GM15510 (cell line): ENCODE measurements at regions not wholly inside any gene's neighbourhood (a gene's known extent, or its start where the extent isn't known, plus 50 kb on each side); places are given as distances from the start of the nearest gene placed in this dataset.

Experiments
- POLR2A ChIP-seq: IDR thresholded peaks from 3 replicates; pipeline ENCODE4 v1.6.1; 2011; ENCODE audit warnings: borderline replicate concordance; ENCODE audit not compliant: insufficient read length; ENCODE audit errors: extremely low read depth

GRCh38 chr2:2664989-2665833 lies 334.1 kb upstream of the MYT1L start:
- TF ChIP-seq POLR2A = no peak

GRCh38 chr2:2663401-2664036 lies 332.4 kb upstream of the MYT1L start:
- TF ChIP-seq POLR2A = no peak

DNA sequence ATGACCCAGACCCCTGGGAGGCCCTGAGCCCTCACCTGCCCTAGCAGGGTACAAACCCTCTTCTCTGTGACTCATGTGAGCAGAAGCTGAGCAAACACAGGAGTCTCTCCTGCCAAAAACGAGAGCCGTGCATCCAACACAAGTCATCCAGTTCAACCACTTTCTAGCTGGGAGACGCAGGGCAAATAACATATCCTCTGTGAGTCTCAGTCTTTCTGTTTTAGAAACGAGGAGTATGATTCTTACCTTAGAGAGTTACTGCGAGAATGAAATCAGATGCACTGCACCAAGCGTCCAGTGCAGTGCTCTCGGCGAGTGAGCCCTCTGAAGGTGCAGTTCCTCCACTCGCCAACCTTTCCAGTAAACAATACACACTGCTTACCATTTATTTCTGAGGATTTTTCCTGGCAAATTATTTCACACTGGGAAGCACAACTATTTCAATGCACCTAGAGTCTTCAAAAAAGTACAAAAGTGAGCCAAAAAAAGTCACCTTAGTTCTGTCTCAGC lies 331.8 kb upstream of the MYT1L start:
- TF ChIP-seq POLR2A = no peak

GRCh38 chr2:2662037-2662846 lies 331.2 kb upstream of the MYT1L start:
- no peak for TF ChIP-seq POLR2A

DNA sequence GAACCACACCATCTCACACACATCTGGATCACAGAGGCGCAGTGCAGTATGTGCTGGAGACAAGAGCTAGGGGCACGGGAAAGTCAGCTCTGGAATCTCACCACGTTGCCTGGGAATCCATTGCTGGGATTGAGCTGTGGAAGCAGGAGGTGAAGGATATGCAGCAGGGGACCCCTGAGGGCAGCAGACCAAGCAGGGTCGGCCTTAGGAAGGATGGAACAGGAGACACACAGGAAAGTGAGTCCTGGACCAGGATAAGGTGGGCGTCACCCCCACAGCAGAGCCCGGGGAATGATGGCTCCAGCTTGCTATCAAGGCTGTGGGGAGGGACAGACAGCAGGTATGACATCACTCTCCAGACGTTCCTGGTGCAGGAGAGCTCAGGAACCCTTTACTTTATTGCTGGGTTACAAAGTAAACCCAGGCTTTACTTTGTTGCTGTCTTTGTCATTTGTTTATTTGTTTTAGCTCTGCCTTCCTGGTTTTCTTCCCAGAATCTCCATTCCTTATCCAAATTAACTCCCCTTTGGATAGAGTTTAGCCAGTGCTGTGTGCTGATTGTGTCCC lies 329.8 kb upstream of the MYT1L start:
- TF ChIP-seq POLR2A = no peak

- TF ChIP-seq POLR2A = no peak
Measured at GRCh38 chr2:2657121-2657962, 326.3 kb upstream of the MYT1L start.

DNA sequence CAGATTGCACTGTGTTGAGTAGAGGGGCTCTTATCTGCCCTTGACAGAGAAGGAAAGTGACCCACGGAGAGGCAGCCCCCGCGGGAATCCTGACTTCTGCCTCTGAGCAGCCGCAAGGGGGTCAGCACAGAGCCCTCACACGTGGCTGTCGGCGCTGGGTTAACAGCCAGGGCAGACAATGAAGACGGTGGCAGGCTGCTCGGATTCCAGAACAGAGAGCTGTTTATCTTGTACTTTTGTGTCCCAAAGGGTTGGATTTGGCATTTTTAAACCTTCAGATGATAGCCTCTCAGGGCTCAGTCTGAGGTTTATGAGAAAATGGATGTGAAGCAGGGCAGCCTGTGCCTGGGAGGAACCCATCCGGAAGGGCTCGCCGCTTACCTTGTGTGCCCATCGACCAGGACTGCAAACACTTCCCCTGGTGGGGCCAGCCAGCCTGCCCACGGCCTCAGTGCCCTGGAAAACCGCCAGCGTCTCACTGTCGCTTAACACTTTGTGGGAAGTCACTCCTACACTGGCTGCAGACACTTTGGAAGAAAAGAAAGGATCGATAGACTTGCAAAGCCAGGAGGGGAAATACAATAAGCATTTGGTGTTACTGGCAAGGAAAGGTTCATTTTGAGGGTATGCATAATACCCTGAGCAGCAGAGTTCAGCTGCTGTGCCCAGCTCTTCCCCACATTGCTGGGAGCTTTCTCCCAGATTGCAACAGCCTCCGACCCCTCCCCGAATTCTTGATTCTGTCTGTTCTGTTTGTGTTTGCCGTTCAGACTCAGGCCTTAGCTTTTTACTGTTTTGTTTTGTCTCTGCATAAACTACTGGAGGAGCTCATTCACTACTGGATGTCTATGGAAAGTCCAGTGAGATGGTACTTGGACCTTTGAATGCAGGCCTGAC lies 325.3 kb upstream of the MYT1L start:
- no peak for TF ChIP-seq POLR2A

DNA sequence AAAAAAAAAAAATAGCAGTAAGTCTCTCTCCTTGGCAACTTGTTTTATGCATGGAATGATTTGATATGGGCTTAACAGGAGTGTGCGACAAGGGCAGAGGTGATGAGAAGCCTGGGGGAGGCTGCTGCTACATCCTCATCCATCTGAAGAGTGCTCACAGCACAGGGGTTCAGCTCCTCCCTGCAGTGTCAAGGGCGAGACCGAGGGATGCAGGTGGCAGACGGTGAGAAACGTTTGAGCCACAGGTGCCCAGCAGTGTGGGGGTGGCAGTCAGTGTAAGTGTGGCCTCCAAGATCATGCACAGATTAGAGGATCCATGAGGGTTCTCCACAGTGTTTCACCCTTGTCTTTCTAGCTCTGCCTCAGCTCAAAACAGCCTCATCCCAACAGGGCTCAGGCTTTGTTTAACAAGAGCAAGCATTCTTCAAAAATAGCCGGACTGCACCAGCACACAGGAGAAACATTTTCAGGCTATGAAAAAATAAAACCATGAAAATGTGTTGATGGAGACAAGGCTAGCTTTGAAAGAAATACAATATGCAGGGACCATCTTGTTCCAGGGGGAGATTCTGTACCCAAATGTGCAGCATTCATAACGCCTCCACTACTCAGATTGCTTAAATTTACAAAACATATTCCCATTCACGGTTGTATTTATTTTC lies 324.5 kb upstream of the MYT1L start:
- TF ChIP-seq POLR2A = no peak

GRCh38 chr2:2653231-2653630 lies 322.2 kb upstream of the MYT1L start:
- no peak for TF ChIP-seq POLR2A

DNA sequence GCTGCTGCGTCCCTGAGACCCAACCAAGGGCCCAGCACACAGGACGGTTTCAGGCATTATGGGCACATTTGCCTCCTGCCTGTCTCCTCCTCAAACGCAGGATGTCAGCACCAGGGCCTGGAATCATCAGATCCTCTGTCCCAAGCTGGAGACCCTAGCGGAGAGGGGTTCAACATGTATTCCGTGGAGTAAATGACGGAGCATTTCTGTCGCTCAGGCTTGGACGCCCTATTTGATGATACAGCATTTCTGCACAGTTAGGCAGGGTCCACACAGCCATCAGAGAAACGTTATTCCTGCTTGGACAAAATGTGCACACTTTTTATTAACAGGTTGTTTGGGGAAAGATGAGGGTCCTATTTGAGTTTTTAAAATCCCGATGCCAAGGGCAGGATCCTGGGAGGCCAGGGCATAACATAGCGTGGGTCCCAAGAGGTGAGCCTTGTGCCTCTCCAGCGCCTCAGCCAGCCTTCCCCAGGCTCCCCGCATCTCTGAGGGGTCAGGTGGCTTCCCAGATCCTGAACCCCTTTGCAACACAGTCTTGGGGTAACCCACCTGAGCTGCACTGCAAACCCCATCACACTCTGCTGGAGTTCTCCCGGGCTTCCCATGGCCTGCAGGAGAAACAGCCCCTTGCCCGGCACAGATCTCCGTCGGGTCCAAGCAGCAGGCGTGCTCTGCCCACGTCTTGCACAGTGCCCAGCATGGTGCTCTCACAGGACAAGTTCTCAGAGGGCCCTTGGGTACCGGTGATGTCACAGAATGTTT lies 319.7 kb upstream of the MYT1L start:
- no peak for TF ChIP-seq POLR2A

DNA sequence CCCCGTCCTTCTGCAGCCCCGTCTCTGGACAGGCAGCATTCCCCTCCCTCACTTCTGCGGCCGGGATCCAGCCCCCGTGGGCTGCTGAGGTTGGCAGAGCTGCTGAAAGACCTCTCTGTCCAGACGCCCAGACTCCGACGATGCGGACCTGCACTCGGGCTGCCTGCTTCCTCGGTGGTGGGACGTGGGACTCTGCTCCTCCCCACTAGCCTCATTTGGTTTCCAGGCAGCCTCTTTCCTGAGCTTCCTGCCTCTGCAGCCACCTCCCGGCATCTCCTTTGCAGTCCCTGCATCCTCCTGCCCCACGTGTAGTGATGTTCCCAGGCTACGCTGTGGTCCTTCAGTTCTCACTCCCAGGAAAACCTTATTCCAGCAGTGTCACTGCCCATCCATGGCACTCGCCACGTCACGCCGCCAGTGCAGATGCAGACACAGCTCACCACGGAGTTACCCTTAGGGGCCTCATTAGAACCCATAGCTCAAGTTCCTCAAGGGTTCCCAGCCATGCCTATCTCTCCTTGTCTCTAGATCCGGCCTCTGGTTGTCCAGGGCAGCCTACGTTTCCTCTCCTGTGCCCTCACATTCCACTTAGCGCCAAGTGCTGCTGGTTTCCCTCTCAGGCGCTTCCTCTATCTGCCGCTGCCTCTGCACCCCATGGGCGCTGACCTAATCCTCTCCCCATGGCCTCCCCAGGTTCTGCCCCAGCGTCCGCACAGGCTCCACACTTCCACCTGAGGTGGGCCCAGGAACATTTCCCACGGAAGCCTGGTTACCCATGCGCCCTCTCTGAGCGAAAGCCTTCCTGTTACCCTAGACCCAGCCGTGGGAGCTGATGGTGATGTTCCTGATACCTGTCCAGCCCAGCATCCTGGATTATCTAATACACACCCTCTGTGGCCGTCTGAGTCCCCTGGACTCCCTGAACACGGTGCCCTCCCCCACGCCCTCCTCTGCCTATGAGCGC lies 318.3 kb upstream of the MYT1L start:
- TF ChIP-seq POLR2A = no peak
